Activated T-helper 9 cell treated with anti-CD3 and anti-CD28 coated beads, Interleukin-2, amount 50 U/mL, for 16 hours (primary cell): ENCODE measurements at regions not wholly inside any gene's neighbourhood (a gene's known extent, or its start where the extent isn't known, plus 50 kb on each side); places are given as distances from the start of the nearest gene placed in this dataset.
"Not testable (repeated sequence)": the region's sequence is repeated elsewhere in the genome, so short reads cannot be mapped to it uniquely, and the experiment has no call there.

ENCODE experiments used
- DNase-seq: peaks from one replicate; pipeline ENCODE4 v3.0.0-alpha.2; 2020; ENCODE audit warnings: low read depth

DNA sequence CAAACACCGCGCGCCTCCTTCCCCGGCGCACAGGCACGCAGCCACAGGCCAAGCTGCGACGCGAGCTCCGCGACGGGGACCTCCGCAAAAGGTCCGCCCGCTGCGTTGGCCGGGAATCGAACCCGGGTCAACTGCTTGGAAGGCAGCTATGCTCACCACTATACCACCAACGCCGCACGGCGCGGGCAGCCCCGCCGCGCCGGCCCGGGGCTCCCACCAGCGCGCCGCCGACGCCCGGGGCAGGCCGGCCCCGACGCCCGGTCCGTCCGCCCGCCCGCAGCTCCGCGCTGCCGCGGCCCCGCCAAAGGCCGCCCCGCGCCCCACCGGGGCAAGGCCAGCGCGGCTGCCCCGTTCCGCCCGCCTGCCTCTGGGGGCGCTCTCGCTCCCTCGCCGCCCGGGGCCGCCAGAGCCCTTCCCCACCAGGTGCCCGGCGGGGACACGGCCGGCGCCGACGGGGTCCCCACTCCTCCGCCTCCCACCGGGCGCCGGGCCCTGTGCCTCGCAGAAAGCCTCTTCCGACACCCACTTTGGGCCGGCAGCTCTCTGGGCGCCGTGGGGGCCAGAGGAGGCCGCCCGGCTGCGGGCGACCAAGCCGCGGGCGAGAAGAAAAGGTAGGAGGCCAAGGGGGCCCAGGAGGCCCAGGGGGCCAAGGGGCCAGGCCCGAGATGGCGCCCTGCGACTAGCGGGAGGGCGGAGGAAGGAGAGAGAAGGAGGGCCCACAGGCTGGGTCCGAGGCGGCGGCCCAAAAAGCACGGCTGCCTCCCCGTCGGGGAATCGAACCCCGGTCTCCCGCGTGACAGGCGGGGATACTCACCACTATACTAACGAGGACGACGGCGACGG lies 50.2 kb upstream of the FCGR2A start:
- not testable (repeated sequence) for DNase-seq

DNA sequence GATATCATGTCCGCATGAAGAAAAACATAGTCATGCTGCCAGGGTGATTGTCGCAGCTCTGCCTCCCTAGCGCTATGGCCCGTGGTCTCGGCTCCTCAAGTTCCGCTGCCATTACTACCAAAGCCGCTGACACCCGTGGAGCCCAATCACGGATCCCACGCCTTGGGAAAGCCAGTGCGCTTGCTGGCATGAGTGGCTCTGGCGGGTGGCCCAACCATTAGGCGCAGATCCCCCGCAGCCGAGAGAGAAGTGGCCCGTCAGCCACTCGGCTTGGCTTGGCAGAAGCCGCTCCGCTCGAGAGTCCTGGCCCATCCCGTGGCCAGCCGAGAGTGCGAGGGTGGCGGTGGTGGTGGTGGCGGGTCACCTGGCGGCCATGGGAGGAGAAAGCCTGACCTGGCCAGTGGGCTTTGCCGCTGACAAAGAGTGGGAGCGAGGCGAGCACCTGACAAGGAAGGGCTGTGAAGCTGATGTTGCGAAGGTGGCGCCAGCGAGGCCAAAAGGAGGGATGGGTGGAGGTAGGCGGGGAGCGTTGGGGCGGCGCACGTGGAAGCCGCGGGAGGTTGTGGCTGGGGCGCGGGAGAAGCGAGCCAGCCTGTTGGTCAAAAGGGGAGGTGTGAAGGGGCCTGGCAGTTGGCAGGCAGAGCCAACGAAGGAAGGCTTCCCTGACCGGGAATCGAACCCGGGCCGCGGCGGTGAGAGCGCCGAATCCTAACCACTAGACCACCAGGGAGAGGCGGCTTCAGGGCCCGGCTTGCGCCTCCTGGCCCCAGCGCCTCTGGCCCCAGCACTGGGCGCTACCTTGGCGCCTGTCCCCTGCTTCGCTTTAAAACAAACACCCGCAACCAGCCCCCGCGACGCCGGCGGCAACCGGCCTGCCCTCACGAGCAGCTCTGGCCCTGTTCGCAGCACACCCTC lies 51.0 kb upstream of the FCGR2A start:
- DNase-seq, result peak; percentile 10

DNA sequence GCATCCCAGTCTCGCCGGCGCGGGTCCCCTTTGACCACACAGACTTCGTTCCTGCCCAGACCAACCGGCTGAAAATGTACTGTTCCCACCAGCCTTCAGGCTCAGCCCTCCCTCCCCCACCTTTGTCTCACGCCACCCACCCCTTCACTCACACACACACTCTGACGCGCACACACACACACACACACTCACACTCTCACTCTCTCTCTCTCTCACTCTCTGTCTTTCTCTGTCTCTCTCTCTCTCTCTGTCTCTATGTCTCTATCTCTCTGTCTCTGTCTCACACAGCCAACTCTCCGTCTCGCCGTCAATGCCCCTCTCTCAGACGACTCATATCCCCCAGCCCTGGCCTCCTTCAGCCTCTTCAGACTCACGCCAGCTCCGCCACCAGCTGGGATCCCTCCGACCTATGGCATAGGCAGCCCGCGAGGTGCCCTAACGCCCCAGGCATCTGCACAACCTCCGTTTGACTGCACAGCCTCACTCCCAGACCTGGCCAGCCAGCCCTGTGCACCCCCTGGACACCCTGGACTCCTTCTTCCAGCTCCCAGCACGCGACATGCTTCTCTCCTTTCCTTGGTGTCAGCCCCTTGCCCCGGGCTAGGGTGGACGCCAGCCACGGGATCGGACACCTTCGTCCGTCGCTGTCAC lies 53.4 kb upstream of the FCGR2A start:
- DNase-seq, result not testable (repeated sequence)

DNA sequence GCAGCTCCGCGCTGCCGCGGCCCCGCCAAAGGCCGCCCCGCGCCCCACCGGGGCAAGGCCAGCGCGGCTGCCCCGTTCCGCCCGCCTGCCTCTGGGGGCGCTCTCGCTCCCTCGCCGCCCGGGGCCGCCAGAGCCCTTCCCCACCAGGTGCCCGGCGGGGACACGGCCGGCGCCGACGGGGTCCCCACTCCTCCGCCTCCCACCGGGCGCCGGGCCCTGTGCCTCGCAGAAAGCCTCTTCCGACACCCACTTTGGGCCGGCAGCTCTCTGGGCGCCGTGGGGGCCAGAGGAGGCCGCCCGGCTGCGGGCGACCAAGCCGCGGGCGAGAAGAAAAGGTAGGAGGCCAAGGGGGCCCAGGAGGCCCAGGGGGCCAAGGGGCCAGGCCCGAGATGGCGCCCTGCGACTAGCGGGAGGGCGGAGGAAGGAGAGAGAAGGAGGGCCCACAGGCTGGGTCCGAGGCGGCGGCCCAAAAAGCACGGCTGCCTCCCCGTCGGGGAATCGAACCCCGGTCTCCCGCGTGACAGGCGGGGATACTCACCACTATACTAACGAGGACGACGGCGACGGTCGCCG lies 57.4 kb upstream of the FCGR2A start:
- not testable (repeated sequence) for DNase-seq

DNA sequence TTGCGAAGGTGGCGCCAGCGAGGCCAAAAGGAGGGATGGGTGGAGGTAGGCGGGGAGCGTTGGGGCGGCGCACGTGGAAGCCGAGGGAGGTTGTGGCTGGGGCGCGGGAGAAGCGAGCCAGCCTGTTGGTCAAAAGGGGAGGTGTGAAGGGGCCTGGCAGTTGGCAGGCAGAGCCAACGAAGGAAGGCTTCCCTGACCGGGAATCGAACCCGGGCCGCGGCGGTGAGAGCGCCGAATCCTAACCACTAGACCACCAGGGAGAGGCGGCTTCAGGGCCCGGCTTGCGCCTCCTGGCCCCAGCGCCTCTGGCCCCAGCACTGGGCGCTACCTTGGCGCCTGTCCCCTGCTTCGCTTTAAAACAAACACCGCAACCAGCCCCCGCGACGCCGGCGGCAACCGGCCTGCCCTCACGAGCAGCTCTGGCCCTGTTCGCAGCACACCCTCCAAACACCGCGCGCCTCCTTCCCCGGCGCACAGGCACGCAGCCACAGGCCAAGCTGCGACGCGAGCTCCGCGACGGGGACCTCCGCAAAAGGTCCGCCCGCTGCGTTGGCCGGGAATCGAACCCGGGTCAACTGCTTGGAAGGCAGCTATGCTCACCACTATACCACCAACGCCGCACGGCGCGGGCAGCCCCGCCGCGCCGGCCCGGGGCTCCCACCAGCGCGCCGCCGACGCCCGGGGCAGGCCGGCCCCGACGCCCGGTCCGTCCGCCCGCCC lies 58.1 kb upstream of the FCGR2A start:
- not testable (repeated sequence) for DNase-seq

DNA sequence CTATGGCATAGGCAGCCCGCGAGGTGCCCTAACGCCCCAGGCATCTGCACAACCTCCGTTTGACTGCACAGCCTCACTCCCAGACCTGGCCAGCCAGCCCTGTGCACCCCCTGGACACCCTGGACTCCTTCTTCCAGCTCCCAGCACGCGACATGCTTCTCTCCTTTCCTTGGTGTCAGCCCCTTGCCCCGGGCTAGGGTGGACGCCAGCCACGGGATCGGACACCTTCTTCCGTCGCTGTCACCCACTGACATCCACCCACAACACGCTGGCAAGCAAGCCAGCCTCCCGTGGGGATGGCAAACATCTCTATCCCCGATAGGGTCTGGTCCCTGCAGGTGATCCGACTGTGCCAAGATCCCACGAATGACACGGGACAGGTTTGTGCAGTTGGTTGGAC lies 60.5 kb upstream of the FCGR2A start:
- DNase-seq, result peak; percentile 10

DNA sequence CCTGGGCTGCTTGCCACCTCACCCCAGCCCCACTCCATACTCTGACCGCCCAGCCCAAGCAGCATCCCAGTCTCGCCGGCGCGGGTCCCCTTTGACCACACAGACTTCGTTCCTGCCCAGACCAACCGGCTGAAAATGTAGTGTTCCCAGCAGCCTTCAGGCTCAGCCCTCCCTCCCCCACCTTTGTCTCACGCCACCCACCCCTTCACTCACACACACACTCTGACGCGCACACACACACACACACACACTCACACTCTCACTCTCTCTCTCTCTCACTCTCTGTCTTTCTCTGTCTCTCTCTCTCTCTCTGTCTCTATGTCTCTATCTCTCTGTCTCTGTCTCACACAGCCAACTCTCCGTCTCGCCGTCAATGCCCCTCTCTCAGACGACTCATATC lies 61.0 kb upstream of the FCGR2A start:
- not testable (repeated sequence) for DNase-seq

DNA sequence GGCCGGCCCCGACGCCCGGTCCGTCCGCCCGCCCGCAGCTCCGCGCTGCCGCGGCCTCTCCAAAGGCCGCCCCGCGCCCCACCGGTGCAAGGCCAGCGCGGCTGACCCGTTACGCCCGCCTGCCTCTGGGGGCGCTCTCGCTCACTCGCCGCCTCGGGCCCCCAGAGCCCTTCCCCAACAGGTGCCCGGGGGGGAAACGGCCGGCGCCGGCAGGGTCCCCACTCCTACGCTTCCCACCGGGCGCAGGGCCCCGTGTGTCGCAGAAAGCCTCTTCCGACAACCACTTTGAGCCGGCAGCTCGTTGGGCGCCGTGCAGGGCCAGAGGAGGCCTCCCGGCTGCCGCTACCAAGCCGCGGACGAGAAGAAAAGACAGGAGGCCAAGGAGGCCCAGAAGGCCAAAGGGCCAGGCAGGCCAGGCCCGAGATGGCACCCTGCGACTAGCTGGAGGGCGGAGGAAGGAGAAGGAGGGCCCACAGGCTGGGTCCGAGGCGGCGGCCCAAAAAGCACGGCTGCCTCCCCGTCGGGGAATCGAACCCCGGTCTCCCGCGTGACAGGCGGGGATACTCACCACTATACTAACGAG lies 64.9 kb upstream of the FCGR2A start:
- peak; percentile 58 for DNase-seq

DNA sequence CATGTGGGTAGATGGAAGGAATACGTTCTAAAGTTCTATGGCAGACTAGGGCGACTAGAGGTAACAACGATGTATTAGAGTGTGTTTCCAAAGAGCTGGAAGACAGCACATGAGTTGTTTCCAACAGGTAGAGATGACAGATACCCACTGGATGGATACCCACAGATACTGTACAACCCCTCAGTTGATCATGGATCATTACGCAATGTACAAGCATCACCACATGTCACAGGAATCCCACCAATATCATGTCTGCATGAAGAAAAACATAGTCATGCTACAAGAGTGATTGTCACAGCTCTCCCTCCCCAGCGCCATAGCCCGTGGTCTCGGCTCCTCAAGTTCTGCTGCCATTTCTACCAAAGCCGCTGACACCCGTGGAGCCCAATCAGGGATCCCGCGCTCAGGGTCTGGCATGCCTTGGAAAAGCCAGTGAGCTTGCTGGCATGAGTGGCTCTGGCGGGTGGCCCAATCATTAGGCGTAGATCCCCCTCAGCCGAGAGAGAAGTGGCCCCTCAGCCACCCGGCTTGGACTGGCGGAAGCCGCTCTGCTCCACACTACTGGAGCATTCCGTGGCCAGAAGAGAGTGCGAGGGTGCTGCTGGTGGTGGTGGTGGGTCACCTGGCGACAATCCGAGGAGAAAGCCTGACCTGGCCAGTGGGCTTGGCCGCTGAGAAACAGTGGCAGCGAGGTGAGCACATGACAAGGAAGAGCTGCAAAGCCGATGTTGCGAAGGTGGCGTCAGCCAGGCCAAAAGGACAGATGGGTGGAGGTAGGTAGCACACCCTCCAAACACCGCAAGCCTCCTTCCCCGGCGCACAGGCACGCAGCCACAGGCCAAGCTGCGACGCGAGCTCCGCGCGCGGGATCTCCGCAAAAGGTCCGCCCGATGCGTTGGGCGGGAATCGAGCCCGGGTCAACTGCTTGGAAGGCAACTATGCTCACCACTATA lies 65.7 kb upstream of the FCGR2A start:
- no peak for DNase-seq

DNA sequence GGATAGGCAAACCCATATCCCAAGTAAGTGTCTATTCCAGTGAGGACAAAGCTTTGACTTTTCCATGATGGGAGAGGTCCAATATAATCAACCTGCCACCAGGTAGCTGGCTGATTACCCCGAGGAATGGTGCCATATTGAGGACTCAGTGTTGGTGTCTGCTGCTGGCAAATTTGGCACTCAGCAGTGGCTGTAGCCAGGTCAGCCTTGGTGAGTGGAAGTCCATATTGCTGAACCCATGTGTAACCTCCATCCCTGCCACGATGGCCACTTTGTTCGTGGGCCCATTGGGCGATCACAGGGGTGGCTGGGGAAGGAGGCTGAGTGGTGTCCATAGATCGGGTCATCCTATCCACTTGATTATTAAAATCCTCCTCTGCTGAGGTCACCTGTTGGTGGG lies 65.5 kb upstream of the CFAP126 start:
- not testable (repeated sequence) for DNase-seq

DNA sequence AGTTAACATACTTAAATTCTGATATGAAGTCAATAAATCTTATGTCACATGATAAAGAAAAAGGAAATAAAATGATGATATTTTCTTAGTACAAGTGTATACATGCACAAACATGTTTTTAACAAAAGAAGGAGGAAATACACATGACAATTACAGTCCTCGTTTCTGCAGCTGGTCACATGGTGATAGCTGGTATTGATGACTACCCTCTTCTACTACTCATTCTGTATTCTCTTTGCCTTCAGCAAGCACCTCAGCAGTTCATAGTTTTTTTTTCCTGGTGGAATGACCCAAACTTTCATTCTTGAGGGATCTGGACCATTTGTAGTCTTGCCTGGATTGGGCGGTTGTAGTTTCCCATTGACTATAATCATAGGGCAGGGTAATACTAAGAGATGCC lies 64.4 kb upstream of the CFAP126 start:
- no peak for DNase-seq

DNA sequence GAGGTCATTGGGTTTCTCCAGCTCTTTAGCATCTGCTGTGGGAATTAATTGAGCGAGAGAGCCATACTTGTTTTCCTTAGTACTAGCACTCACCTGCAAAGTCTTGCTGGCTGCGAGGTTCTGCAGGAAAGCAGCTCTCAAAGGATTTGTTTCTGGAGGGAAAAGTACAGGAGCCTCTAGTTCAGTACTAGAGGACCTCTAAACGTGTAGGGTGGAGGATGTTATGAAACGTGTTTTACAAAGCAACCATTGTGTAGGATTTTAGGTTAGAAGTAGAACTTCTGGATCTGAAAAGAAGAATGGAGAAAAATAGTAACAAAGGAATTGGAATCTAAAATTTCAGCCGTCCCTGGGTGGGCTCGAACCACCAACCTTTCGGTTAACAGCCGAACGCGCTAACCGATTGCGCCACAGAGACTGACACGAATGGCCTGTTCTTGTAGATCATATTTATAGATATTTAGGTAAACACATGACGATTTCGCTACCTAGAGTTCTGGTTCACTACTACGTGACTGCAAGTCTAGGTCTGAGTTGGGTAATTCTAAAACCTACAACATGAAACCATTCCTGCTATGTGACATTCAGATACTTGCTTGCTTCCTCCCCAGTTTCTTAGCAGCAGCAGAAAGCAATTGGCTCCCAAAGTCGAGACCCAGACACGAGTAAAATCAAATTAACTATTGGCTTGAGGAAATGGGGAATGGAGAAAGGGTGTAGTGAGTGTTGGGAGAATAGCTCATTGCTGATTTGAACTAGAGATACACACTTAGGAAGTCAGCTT lies 60.2 kb upstream of the CFAP126 start:
- DNase-seq, result no peak

DNA sequence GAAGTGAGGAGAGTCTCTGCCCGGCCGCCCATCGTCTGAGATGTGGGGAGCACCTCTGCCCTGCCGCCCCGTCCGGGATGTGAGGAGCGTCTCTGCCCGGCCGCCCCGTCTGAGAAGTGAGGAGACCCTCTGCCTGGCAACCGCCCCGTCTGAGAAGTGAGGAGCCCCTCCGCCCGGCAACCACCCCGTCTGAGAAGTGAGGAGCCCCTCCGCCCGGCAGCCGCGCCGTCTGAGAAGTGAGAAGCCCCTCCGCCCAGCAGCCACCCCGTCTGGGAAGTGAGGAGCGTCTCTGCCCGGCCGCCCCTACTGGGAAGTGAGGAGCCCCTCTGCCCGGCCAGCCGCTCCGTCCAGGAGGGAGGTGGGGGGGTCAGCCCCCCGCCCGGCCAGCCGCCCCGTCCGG lies 55.2 kb upstream of the CFAP126 start:
- DNase-seq, result not testable (repeated sequence)

DNA sequence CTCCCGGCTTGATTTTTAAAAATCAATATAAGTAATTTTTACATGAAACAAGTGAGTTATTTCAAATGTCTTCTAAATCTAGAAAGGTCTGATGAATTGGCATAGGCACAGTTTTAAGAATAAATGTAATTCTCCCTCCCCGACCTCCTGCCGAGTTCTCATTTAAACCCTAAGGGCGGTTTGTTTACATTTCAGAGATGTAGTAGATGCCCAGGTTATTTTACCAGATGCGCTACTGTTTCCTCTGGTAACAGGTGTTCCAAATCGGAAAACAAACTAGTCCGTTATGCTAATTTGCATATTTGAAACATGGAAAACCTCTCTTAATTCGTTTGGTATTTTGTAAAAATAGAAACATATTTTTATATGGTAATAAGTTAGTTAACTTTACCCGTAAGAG lies 53.8 kb upstream of the CFAP126 start:
- DNase-seq, result no peak

DNA sequence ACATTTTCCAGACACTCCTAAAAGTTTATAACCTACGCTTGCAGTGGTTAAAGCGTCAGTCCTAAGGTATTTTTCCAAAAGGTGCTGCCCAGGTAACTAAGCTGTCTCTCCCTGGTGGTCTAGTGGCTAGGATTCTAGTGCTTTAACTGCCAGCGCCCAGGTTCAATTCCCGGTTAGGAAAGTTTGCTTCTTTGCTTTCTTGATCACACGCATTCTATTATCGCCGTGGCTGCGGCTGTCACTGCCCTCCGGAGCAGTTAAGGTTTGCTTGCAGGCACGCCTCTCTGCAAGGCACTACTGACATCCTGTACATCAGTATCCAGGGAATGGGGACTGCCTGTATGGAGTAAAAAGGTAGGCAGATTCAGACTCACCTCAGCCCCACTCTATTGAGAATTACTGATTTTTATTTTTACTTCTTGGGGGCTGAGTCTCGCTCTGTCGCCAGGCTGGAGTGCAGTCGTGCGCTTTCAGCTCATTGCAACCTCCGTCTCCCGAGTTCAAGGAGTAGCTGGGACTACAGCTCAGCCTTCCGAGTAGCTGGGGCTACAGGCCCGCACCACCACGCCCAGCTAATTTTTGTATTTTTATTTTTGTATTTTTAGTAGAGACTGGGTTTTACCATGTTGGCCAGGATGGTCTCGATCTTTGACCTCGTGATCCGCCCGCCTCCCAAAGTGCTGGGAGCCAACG lies 53.2 kb upstream of the CFAP126 start:
- DNase-seq, result no peak

DNA sequence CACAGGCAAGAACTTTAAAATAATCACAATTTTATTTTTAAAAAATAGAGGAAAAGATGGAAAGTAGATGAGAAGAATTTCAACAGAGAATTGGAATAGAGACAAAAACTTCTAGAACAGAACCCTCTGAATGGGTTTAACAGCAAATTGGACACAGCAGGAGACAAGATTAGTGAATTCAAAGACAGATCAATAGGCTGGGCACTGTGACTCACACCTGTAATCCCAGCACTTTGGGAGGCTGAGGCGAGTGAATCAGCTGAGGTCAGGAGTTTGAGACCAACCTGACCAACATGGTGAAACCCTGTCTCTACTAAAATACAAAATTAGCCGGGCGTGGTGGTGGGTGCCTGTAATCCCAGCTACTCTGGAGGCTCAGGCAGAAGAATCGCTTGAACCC lies 49.9 kb upstream of the CFAP126 start:
- not testable (repeated sequence) for DNase-seq
